Activated CD8-positive, alpha-beta memory T cell treated with anti-CD3 and anti-CD28 coated beads, Interleukin-2, amount 10 ng/mL, durations not matched to agents 7 days and 5 days (primary cell): ENCODE measurements at regions not wholly inside any gene's neighbourhood (a gene's known extent, or its start where the extent isn't known, plus 50 kb on each side); places are given as distances from the start of the nearest gene placed in this dataset.
"Not testable (repeated sequence)": the region's sequence is repeated elsewhere in the genome, so short reads cannot be mapped to it uniquely, and the experiment has no call there.

Experiments used
- ATAC-seq: fragments of 150-1000 bp; cut with Tn5 transposase; one replicate; pipeline ENCODE4 v1.10.0; 2021; ENCODE audit warnings: moderate library complexity
- CTCF ChIA-PET: fragments of 350-600 bp; sonication (Branson Sonifier 250); formaldehyde crosslinking; loops from one replicate; lab custom pipeline; 2021; ENCODE audit warnings: antibody characterized with exemption; lab: Charles Lee
- DNase-seq: peaks from one replicate; pipeline ENCODE4 v3.0.0-alpha.2; 2020
- H3K27ac Mint-ChIP-seq: one replicate; pipeline ENCODE4 v1.8.0; 2021; ENCODE audit warnings: mild to moderate bottlenecking, mixed read lengths
- H3K27me3 Mint-ChIP-seq: one replicate; pipeline ENCODE4 v1.8.0; 2021; ENCODE audit warnings: mixed read lengths
- H3K36me3 Mint-ChIP-seq: one replicate; pipeline ENCODE4 v1.8.0; 2021; ENCODE audit warnings: mild to moderate bottlenecking, mixed read lengths
- H3K4me1 Mint-ChIP-seq: one replicate; pipeline ENCODE4 v1.8.0; 2021; ENCODE audit warnings: mixed read lengths
- H3K4me3 Mint-ChIP-seq: one replicate; pipeline ENCODE4 v1.8.0; 2021; ENCODE audit warnings: mild to moderate bottlenecking, moderate library complexity, mixed read lengths
- H3K9me3 Mint-ChIP-seq: one replicate; pipeline ENCODE4 v1.8.0; 2022; ENCODE audit warnings: low read depth, mixed read lengths

- Mint-ChIP-seq H3K27me3 (no peaks in the 10 kb centered on the region), H3K4me1 (no peaks in the 10 kb centered on the region), H3K9me3 (peaks cover 33% of the 10 kb centered on the region), H3K4me3 (no peak overlapping the region), H3K27ac (no peak overlapping the region), H3K36me3 (no peaks in the 10 kb centered on the region)
- CTCF ChIA-PET = no interaction called here
- DNase-seq (no peak), ATAC-seq (no peak)
These were observed 278.3 kb downstream of the ALG10 start for GRCh38 chr12:34300376-34301250.

GRCh38 chr12:34301251-34302130 is 279.2 kb downstream of the ALG10 start:
- no peak for DNase-seq
- Mint-ChIP-seq H3K9me3 (peaks cover 33% of the 10 kb centered on the region), H3K27ac (no peak overlapping the region), H3K36me3 (no peaks in the 10 kb centered on the region), H3K4me3 (no peak overlapping the region), H3K4me1 (no peaks in the 10 kb centered on the region), H3K27me3 (no peaks in the 10 kb centered on the region)
- ATAC-seq = no peak
- CTCF ChIA-PET = no interaction called here

GRCh38 chr12:34302131-34302885 is 280.0 kb downstream of the ALG10 start:
- CTCF ChIA-PET = no interaction called here
- Mint-ChIP-seq H3K4me1 (no peaks in the 10 kb centered on the region), H3K27ac (no peak overlapping the region), H3K36me3 (no peaks in the 10 kb centered on the region), H3K9me3 (peaks cover 38% of the 10 kb centered on the region), H3K27me3 (no peaks in the 10 kb centered on the region), H3K4me3 (no peak overlapping the region)
- ATAC-seq (no peak), DNase-seq (no peak)

- CTCF ChIA-PET = no interaction called here
- DNase-seq (no peak), ATAC-seq (no peak)
- peaks cover 42% of the 10 kb centered on the region for H3K9me3 Mint-ChIP-seq
- no peaks in the 10 kb centered on the region for H3K27me3 Mint-ChIP-seq
- H3K36me3 Mint-ChIP-seq = no peaks in the 10 kb centered on the region
- H3K4me3 Mint-ChIP-seq = no peak overlapping the region
- H3K4me1 Mint-ChIP-seq = no peaks in the 10 kb centered on the region
- H3K27ac Mint-ChIP-seq = no peak overlapping the region
These were observed 281.0 kb downstream of the ALG10 start for GRCh38 chr12:34303091-34303870.

DNA sequence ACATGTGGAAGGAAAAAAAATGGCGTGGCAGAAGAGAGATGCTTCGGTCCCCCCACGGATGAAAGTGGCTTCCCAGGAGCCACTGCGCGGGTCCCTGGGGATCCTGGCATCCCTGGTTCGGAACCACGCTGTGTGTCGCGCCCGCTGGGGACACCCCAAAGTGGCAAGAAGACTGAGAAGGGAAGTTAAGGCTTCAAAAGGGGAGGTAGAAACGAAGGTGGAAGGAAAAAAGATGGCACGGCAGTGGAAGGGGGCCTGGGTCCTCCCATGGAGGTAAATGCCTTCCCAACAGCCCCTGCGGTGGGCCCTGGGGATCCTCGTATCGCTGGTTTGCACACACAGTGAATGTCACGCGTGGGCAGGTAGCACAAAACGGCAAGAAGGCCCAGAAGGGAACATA is 281.7 kb downstream of the ALG10 start:
- Mint-ChIP-seq H3K9me3 (peaks cover 42% of the 10 kb centered on the region), H3K27ac (no peak overlapping the region), H3K4me1 (no peaks in the 10 kb centered on the region), H3K4me3 (no peak overlapping the region), H3K36me3 (no peaks in the 10 kb centered on the region), H3K27me3 (no peaks in the 10 kb centered on the region)
- CTCF ChIA-PET = no interaction called here
- DNase-seq (no peak), ATAC-seq (no peak)

DNA sequence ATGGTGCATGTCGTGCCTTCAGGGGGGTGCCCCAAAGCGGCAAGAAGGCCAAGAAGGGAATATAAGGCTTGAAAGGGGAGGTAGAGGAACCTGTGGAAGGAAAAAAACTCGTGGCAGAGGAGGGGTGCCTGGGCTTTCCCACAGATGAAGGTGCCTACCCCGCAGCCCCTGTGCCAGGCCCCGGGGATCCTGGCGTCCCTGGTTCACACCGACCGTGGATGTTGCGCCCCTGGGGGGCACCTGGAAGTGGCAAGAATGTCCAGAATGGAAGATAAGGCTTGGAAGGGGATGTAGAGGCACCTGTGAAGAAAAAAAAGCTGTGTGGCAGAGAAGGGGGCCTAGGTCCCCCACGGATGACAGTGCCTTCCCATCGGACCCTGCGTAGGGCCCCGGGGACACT is 282.2 kb downstream of the ALG10 start:
- Mint-ChIP-seq H3K4me1 (no peaks in the 10 kb centered on the region), H3K36me3 (no peaks in the 10 kb centered on the region), H3K9me3 (peaks cover 42% of the 10 kb centered on the region), H3K27ac (no peak overlapping the region), H3K27me3 (no peaks in the 10 kb centered on the region), H3K4me3 (no peak overlapping the region)
- CTCF ChIA-PET = no interaction called here
- DNase-seq (no peak), ATAC-seq (no peak)

DNA sequence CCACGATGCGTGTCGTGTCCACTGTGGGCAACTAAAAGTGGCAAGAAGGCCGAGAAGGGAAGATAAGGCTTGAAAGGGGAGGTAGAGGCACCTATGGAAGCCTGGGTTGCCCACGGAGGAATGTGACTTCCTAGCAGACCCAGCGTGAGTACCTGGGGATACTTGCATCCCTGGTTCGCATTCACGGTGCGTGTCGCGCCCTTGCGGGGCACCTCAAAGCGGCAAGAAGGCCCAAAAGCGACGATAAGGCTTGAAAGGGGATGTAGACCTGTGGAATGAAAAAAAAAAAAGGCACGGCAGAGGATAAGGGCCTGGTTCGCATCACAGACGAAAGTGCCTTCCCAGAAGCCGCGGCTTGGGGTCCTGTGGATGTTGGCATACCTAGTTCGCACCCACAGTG is 282.9 kb downstream of the ALG10 start:
- H3K36me3 Mint-ChIP-seq = no peaks in the 10 kb centered on the region
- no peak overlapping the region for H3K4me3 Mint-ChIP-seq
- peaks cover 40% of the 10 kb centered on the region for H3K9me3 Mint-ChIP-seq
- H3K4me1 Mint-ChIP-seq = no peaks in the 10 kb centered on the region
- ATAC-seq (no peak), DNase-seq (no peak)
- no peaks in the 10 kb centered on the region for H3K27me3 Mint-ChIP-seq
- no peak overlapping the region for H3K27ac Mint-ChIP-seq
- CTCF ChIA-PET = no interaction called here

DNA sequence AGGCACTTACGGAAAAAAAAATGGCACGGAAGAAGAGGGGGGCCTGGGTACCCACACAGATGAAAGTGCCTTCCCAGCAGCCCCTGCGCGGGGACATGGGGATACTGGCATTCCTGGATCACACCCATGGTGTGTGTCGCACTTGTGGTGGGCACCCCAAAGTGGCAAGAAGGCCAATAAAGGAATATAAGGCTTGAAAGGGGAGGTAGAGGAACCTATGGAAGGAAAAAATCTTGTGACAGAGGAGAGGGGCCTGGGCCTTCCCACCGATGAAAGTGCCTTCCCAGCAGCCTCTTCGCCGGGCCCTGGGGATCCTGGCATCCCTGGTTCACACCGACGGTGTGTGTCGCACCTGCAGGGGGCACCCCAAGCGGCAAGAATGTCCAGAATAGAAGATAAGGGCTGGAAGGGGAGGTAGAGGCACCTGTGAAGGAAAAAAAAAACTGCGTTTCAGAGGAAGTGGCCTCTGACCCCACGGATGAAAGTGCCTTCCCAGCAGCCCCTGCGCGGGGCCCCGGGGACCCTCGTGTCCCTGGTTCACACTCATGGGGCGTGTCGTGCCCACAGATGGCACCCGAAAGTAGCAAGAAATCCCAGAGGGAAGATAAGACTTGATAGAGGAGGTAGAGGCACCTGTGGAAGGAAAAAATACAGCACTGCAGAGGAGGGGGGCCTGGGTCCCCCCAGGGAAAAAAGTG is 284.0 kb downstream of the ALG10 start:
- DNase-seq (no peak), ATAC-seq (no peak)
- Mint-ChIP-seq H3K9me3 (peaks cover 40% of the 10 kb centered on the region), H3K27ac (no peak overlapping the region), H3K36me3 (no peaks in the 10 kb centered on the region), H3K27me3 (no peaks in the 10 kb centered on the region), H3K4me3 (no peak overlapping the region), H3K4me1 (no peaks in the 10 kb centered on the region)
- CTCF ChIA-PET = no interaction called here

- H3K4me1 Mint-ChIP-seq, DNase-seq, H3K4me3 Mint-ChIP-seq, H3K27me3 Mint-ChIP-seq, H3K36me3 Mint-ChIP-seq, ATAC-seq, H3K27ac Mint-ChIP-seq, CTCF ChIA-PET: not testable (repeated sequence)
- peaks cover 42% of the 10 kb centered on the region for H3K9me3 Mint-ChIP-seq
These were observed 287.8 kb downstream of the ALG10 start for GRCh38 chr12:34309806-34310804.

- Mint-ChIP-seq H3K4me1 (no peaks in the 10 kb centered on the region), H3K27me3 (no peaks in the 10 kb centered on the region), H3K9me3 (peaks cover 47% of the 10 kb centered on the region), H3K4me3 (no peak overlapping the region), H3K27ac (no peak overlapping the region), H3K36me3 (peaks cover 2% of the 10 kb centered on the region)
- no peak for ATAC-seq
- CTCF ChIA-PET = no interaction called here
- no peak for DNase-seq
These were observed 289.0 kb downstream of the ALG10 start for GRCh38 chr12:34311337-34311736.

- H3K27me3 Mint-ChIP-seq = no peaks in the 10 kb centered on the region
- no peak for ATAC-seq
- peaks cover 2% of the 10 kb centered on the region for H3K36me3 Mint-ChIP-seq
- DNase-seq = no peak
- no peak overlapping the region for H3K4me3 Mint-ChIP-seq
- no peaks in the 10 kb centered on the region for H3K4me1 Mint-ChIP-seq
- H3K9me3 Mint-ChIP-seq = peaks cover 48% of the 10 kb centered on the region
- CTCF ChIA-PET = no interaction called here
- H3K27ac Mint-ChIP-seq = no peak overlapping the region
These were observed 305.4 kb downstream of the ALG10 start for GRCh38 chr12:34327671-34328070.
